SK-N-SH treated with all-trans-retinoic acid at 6 μM for 48 hours (cell line): ENCODE measurements at regions not wholly inside any gene's neighbourhood (a gene's known extent, or its start where the extent isn't known, plus 50 kb on each side); places are given as distances from the start of the nearest gene placed in this dataset.

ENCODE experiments used
- OSR1 ChIP-seq: fragments of 250-450 bp; sonication (Bioruptor Pico); IDR thresholded peaks from 2 replicates; pipeline ENCODE4 v1.8.0; 2022; ENCODE audit warnings: moderate library complexity, mild to moderate bottlenecking, inconsistent platforms
- SNAI2 ChIP-seq: fragments of 250-450 bp; sonication (Bioruptor Pico); IDR thresholded peaks from 2 replicates; pipeline ENCODE4 v1.5.0; 2020; ENCODE audit warnings: mild to moderate bottlenecking, moderate library complexity
- TF ChIP-seq, protein P1 (sequence below): fragments of 250-450 bp; sonication (Bioruptor Pico); IDR thresholded peaks from 2 replicates; pipeline ENCODE4 v1.8.0; 2020; ENCODE audit warnings: mild to moderate bottlenecking, moderate library complexity, borderline replicate concordance
- TF ChIP-seq, protein P2 (sequence below): fragments of 250-450 bp; sonication (Bioruptor Pico); IDR thresholded peaks from 2 replicates; pipeline ENCODE4 v1.5.1; 2021; ENCODE audit warnings: mild to moderate bottlenecking, moderate library complexity
- TF ChIP-seq, protein P3 (sequence below): fragments of 250-450 bp; sonication (Bioruptor Pico); IDR thresholded peaks from 2 replicates; pipeline ENCODE4 v1.5.1; 2020; ENCODE audit warnings: low read depth, mild to moderate bottlenecking, moderate library complexity

DNA sequence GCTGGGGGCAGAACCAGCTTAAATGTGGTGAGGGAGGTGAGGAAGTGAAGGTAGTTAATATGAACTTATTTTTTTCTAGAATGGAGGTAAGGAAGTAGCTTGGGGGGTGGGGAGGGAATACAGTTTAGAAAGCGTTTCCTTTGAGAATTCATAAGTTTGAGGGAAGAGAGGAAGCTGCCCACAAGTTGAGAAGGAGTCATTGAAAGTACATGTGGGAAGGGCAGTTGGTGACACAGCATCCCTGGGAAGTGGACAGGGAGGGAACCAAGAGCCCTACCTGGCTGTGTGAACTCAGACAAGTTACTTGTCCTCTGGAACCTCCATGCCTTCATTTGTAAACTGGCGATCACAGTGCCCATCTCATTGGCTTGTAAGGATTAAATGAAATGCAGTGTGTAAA is 125.9 kb upstream of the SPON1 start:
- TF ChIP-seq, protein P1, sequence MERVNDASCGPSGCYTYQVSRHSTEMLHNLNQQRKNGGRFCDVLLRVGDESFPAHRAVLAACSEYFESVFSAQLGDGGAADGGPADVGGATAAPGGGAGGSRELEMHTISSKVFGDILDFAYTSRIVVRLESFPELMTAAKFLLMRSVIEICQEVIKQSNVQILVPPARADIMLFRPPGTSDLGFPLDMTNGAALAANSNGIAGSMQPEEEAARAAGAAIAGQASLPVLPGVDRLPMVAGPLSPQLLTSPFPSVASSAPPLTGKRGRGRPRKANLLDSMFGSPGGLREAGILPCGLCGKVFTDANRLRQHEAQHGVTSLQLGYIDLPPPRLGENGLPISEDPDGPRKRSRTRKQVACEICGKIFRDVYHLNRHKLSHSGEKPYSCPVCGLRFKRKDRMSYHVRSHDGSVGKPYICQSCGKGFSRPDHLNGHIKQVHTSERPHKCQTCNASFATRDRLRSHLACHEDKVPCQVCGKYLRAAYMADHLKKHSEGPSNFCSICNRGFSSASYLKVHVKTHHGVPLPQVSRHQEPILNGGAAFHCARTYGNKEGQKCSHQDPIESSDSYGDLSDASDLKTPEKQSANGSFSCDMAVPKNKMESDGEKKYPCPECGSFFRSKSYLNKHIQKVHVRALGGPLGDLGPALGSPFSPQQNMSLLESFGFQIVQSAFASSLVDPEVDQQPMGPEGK (CRISPR knock-in tag) = no peak
- TF ChIP-seq, protein P2, sequence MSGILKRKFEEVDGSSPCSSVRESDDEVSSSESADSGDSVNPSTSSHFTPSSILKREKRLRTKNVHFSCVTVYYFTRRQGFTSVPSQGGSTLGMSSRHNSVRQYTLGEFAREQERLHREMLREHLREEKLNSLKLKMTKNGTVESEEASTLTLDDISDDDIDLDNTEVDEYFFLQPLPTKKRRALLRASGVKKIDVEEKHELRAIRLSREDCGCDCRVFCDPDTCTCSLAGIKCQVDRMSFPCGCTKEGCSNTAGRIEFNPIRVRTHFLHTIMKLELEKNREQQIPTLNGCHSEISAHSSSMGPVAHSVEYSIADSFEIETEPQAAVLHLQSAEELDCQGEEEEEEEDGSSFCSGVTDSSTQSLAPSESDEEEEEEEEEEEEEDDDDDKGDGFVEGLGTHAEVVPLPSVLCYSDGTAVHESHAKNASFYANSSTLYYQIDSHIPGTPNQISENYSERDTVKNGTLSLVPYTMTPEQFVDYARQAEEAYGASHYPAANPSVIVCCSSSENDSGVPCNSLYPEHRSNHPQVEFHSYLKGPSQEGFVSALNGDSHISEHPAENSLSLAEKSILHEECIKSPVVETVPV = no peak
- TF ChIP-seq, protein P3, sequence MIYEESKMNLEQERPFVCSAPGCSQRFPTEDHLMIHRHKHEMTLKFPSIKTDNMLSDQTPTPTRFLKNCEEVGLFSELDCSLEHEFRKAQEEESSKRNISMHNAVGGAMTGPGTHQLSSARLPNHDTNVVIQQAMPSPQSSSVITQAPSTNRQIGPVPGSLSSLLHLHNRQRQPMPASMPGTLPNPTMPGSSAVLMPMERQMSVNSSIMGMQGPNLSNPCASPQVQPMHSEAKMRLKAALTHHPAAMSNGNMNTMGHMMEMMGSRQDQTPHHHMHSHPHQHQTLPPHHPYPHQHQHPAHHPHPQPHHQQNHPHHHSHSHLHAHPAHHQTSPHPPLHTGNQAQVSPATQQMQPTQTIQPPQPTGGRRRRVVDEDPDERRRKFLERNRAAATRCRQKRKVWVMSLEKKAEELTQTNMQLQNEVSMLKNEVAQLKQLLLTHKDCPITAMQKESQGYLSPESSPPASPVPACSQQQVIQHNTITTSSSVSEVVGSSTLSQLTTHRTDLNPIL (CRISPR knock-in tag) = no peak
- TF ChIP-seq OSR1 (CRISPR knock-in tag) = no peak
- no peak for TF ChIP-seq SNAI2
